RPMI8226 (cell line): ENCODE measurements at regions not wholly inside any gene's neighbourhood (a gene's known extent, or its start where the extent isn't known, plus 50 kb on each side); places are given as distances from the start of the nearest gene placed in this dataset.
A peak's percentile ranks its signal among the peaks of the same experiment; 100 is the strongest.
"Not testable (repeated sequence)": the region's sequence is repeated elsewhere in the genome, so short reads cannot be mapped to it uniquely, and the experiment has no call there.

ENCODE experiments used
- DNase-seq: peaks from one replicate; pipeline ENCODE4 v3.0.0-alpha.2; 2015

DNA sequence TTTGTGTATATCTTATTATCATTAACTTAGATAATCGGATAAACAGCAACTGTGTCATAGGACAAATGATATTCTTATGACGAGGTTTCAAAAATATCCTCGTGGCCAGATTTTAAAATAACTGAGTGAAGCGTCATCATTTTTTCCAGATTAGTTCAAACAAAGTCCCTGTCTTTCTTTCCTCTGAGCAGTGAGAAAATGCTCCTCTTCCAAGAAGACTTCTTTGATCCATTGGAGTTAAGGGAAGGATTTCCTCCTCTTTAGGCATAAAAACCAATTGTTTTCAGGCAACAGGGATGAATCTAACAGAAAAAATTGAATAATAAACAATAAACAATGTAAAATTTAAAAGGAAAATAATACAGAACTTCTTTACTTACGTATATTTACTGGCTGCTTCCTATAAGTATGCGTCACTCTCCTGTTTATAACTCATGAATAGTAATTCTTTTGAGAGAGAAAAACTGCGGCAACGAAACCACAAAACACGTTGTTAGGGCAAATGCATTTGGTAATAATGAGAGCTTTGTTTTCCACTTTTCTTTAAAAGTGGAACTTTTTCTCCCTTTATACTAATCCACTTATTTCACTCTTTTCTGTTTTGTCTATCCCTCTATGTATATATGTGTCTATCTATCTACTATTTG lies 419.4 kb upstream of the ONECUT1 start:
- DNase-seq: no peak

GRCh38 chr15:53208751-53209150 lies 418.6 kb upstream of the ONECUT1 start:
- DNase-seq: no peak

DNA sequence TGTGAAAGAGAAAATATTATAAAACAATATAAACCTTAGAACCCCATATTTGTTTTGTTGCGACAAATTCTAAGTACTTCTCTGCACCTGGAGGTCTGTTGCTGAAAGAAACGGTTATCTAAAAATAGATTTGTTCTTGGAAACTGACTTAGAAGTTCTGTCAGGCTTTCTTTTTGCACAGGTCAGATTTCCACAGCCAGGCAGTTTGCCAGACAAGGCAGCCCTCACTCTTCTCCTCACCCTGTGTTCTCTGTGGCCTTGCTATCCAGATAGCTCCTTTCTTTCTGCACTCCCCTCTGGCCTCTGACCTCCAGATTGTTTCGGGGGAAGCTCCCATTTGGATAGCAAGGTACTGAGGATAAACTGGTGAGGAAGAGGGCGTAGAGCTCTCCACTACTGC lies 413.3 kb upstream of the ONECUT1 start:
- DNase-seq: peak; percentile 95

- DNase-seq: peak; percentile 27
Observed at GRCh38 chr15:53202876-53203275, 412.7 kb upstream of the ONECUT1 start.

GRCh38 chr15:53197426-53197839 lies 407.3 kb upstream of the ONECUT1 start:
- peak; percentile 92 for DNase-seq

GRCh38 chr15:53196788-53197187 lies 406.7 kb upstream of the ONECUT1 start:
- DNase-seq: no peak

- DNase-seq: no peak
Observed at GRCh38 chr15:53196242-53196641, 406.1 kb upstream of the ONECUT1 start.

DNA sequence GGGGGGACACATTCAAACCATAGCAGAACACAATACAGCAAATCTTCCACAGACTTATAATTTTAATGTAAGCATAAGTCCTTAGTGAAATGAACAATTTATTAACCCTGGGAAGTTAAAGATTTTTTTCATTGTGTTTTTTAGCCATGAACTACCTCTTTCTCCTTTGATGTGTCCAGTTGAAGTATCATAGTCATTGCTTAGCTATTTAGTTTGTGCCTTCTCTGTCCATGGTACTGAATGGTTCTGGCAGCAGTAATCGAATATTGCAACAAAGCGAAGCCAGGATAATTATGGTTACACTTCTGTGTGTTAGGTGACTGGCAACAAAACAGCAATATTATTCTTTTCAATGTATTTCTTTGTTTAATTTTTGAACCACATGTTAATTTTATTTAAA lies 403.0 kb upstream of the ONECUT1 start:
- peak; percentile 63 for DNase-seq

- DNase-seq: no peak
Observed at GRCh38 chr15:53189860-53190259, 399.7 kb upstream of the ONECUT1 start.

DNA sequence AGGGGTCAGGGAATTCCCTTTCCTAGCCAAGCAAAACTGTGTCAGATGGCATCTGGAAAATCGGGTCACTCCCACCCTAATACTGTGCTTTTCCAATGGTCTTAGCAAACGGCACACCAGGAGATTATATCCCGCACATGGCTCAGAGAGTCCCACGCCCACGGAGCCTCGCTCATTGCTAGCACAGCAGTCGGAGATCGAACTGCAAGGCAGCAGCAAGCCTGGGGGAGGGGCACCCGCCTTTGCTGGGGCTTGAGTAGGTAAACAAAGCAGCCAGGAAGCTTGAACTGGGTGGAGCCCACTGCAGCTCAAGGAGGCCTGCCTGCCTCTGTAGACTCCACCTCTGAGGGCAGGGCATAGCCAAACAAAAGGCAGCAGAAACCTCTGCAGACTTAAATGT lies 393.3 kb upstream of the ONECUT1 start:
- not testable (repeated sequence) for DNase-seq

DNA sequence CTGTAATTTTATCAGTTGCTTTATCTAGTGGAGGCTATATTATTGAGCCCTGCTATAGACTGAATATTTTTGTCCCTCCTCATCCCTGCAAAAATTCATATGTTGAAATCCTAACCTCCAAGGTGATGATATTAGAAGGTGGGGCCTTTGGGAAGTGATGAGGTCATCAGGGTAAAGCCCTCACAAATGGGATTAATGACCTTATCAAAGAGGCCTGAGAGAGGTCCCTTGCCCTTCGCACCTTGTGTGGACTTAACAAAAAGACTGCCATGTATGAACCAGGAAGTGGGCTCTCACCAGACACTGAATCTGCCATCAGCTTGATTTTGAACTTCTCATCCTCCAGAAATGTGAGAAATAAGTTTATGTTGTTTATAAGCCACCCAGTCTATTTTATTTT lies 381.4 kb upstream of the ONECUT1 start:
- no peak for DNase-seq

GRCh38 chr15:53166684-53167201 lies 376.6 kb upstream of the ONECUT1 start:
- no peak for DNase-seq

GRCh38 chr15:53165988-53166683 lies 376.0 kb upstream of the ONECUT1 start:
- no peak for DNase-seq

- DNase-seq: peak; percentile 67
Observed at GRCh38 chr15:53160092-53160704, 370.1 kb upstream of the ONECUT1 start.

- DNase-seq: no peak
Observed at GRCh38 chr15:53159458-53159857, 369.3 kb upstream of the ONECUT1 start.

- DNase-seq: no peak
Observed at GRCh38 chr15:53158995-53159394, 368.9 kb upstream of the ONECUT1 start.

DNA sequence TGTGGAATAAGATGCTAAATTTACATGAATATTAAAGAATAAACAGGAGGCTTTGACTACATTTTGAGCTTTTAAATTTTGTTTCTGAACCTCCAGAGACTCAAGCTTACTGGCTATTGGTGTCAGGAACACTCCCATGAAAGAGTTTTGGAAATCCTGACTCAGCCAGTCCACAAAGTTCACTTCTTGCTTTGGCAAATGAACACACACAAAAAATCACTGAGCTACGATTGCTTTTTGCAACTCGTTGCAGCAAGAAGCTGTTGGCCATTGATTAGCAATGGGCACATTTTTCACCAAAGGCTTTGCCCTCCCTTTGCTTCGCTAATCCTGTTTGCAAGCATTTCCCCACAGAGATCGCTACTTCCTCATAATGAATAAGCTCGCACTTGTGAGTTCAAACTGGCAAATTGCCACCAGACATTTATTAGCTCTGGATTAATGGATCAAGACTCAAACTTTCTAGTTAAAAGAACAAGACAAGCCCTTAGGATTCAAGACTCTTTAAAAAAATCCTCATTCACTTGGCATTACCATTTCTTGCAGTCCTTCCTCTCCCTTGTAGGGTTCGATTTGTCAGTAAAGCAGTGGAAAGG lies 343.2 kb upstream of the ONECUT1 start:
- DNase-seq: peak; percentile 28

- no peak for DNase-seq
Observed at GRCh38 chr15:53130943-53131342, 340.8 kb upstream of the ONECUT1 start.

DNA sequence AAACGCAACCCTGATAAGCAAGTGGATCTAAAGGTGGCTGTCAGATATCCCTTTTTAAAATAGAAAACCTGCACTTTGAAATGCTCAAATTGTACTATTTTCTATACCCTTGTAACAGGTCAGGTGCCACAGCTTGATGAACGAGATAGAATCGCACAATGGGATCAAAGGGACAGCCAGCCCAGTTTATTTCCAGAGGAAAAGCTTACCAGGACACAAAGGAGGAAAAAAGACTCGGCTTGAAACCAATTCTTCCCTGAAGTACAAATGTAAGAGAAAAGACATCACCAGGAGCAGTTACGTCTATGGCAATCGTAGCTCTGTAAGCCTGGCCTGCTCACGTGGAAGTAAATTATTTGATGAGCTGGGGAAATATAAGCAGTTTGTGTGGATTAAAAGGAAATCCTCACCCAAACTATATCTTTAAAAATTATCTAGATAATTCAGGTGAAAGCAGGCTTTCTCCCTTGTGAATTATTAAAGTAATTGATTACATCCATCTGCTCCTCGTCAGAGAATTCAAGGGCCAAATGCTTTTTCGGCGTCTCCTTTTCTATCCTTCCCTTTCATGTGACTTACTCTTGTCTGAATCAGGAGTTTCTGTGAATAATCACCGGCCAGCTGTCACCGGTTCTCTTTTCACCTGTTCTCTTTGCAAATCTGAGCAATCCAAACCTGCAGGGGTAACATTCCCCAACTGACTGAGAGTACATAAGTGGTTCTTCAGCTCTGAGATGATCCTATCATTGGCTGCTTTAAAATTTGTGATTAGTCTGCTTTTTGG lies 339.2 kb upstream of the ONECUT1 start:
- no peak for DNase-seq

- DNase-seq: no peak
Observed at GRCh38 chr15:53128652-53129051, 338.5 kb upstream of the ONECUT1 start.

GRCh38 chr15:53126144-53126543 lies 336.0 kb upstream of the ONECUT1 start:
- DNase-seq: no peak

DNA sequence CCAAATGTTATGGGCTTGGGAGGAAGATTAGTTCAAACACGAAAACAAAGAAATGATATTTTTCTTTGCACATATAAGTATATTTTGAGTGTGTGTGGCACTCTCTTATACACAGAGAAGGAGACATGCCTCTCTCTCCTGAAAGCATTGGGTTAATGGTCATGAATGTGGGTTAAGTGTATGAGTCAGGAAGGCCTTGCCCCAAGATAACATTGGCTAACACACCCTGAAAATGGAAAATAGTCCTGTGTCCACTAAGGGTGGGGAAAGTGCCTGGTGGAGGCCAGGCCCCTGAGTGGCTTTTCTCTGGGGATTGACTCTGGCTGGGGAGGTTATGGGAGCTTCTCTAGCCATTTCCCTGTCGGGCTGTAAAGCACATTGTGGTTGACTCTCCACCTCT lies 332.7 kb upstream of the ONECUT1 start:
- DNase-seq: no peak

- not testable (repeated sequence) for DNase-seq
Observed at GRCh38 chr15:53116915-53117314, 326.8 kb upstream of the ONECUT1 start.
